OCI-LY3 (cell line): ENCODE measurements at regions not wholly inside any gene's neighbourhood (a gene's known extent, or its start where the extent isn't known, plus 50 kb on each side); places are given as distances from the start of the nearest gene placed in this dataset.

ENCODE experiments used
- CTCF ChIP-seq: fragments of 200-600, 300-600 bp; sonication (generic); IDR thresholded peaks from 2 replicates; pipeline ENCODE4 v1.5.1; 2014; ENCODE audit warnings: antibody characterized with exemption, low read length, low read depth
- EZH2phosphoT487 ChIP-seq: fragments of 200-600 bp; shearing (Covaris generic); IDR thresholded peaks from 2 replicates; pipeline ENCODE4 v1.6.1; 2018; ENCODE audit warnings: antibody characterized with exemption, mixed run types, low read depth

- TF ChIP-seq CTCF (no peak), EZH2phosphoT487 (no peak)
Measured at GRCh38 chr3:124413393-124413792, 316.9 kb upstream of the UMPS start.
